Gastroesophageal sphincter (tissue), 2 donors: ENCODE measurements at regions not wholly inside any gene's neighbourhood (a gene's known extent, or its start where the extent isn't known, plus 50 kb on each side); places are given as distances from the start of the nearest gene placed in this dataset.
"Not testable (repeated sequence)": the region's sequence is repeated elsewhere in the genome, so short reads cannot be mapped to it uniquely, and the experiment has no call there.

Experiments used
- POLR2A ChIP-seq, 2 donors: fragments of 450-650 bp; IDR thresholded peaks; one replicate each; pipeline ENCODE4 v1.6.1; 2017; ENCODE audit warnings: antibody characterized with exemption in 2 of 2, mild to moderate bottlenecking in 2 of 2, moderate library complexity in 1 of 2
- POLR2AphosphoS5 ChIP-seq: sonication (generic); formaldehyde crosslinking; IDR thresholded peaks from one replicate; pipeline ENCODE4 v1.6.1; 2017; ENCODE audit warnings: antibody characterized with exemption

- not testable (repeated sequence) for TF ChIP-seq POLR2AphosphoS5; POLR2A (IDR thresholded peaks at IDR 0.05)
Observed at GRCh38 chr2:175593686-175594525, 408.2 kb downstream of the LNPK start.
